ENCODE measurements at regions not wholly inside any gene's neighbourhood (a gene's known extent, or its start where the extent isn't known, plus 50 kb on each side); places are given as distances from the start of the nearest gene placed in this dataset.

- ATAC-seq (no peak), DNase-seq (no peak)
- Histone ChIP-seq H3K79me2 (ENCODE audit: low read length) (no peaks in the 10 kb centered on the region), H3K27me3 (ENCODE audit: low read length) (no peaks in the 10 kb centered on the region), H3F3A (ENCODE audit: low read length, unreplicated experiment) (no peaks in the 10 kb centered on the region), H3K27ac (ENCODE audit: low read length) (no peak overlapping the region), H4K20me1 (ENCODE audit: low read length) (no peaks in the 10 kb centered on the region), H3K36me3 (ENCODE audit: low read depth, low read length) (no peaks in the 10 kb centered on the region), H3K4me3 (ENCODE audit: low read length) (no peak overlapping the region), H3K9me3 (ENCODE audit: low read length) (no peaks in the 10 kb centered on the region), H2AFZ (ENCODE audit: low read length) (no peak overlapping the region), H3K4me2 (ENCODE audit: low read length) (no peak overlapping the region), H3K4me1 (ENCODE audit: insufficient read depth, low read length) (no peaks in the 10 kb centered on the region), H3K9me2 (replicated peaks; ENCODE audit: low read length) (no peaks in the 10 kb centered on the region), H3K9ac (ENCODE audit: low read length) (no peak overlapping the region)
- CTCF ChIA-PET: no interaction called here
- no TSS peak for BruUV-seq (replicated peaks)
- POLR2A ChIA-PET (ENCODE audit: unreplicated experiment): no interaction called here
- TF ChIP-seq EZH2 (IDR thresholded peaks at IDR 0.05; ENCODE audit: low read length, unreplicated experiment): no peak
- TF ChIP-seq, protein P1, sequence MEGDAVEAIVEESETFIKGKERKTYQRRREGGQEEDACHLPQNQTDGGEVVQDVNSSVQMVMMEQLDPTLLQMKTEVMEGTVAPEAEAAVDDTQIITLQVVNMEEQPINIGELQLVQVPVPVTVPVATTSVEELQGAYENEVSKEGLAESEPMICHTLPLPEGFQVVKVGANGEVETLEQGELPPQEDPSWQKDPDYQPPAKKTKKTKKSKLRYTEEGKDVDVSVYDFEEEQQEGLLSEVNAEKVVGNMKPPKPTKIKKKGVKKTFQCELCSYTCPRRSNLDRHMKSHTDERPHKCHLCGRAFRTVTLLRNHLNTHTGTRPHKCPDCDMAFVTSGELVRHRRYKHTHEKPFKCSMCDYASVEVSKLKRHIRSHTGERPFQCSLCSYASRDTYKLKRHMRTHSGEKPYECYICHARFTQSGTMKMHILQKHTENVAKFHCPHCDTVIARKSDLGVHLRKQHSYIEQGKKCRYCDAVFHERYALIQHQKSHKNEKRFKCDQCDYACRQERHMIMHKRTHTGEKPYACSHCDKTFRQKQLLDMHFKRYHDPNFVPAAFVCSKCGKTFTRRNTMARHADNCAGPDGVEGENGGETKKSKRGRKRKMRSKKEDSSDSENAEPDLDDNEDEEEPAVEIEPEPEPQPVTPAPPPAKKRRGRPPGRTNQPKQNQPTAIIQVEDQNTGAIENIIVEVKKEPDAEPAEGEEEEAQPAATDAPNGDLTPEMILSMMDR (conservative IDR thresholded peaks at IDR 0.05; ENCODE audit: low read depth, low read length): no peak
- TF ChIP-seq EZH2phosphoT487 (IDR thresholded peaks at IDR 0.05; ENCODE audit: borderline replicate concordance, low read length): no peak
- intact Hi-C loops (cut with micrococcal nuclease): no loop called here
These were observed 289.7 kb upstream of the LDB2 start for GRCh38 chr4:17188125-17188524.

DNA sequence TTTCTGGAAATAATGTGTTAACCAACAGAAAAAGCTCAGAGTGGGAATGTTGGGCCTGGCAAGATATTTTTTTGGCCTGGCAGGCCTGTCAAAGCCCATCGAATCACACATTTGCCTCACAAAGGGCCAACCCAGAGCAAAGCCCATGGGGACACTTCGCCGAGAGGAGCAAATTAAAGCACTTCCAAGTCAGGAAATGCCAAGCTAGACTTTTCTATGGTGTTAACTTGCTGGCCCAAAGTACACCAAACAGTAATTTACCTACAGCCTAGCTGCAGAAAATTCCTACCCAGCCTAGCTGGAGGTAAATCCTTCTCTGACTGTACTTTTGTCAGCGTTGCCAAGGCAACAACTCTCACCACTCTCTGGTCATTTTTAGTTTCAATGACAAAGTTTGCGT lies 288.6 kb upstream of the LDB2 start:
- POLR2A ChIA-PET (ENCODE audit: unreplicated experiment): no interaction called here

DNA sequence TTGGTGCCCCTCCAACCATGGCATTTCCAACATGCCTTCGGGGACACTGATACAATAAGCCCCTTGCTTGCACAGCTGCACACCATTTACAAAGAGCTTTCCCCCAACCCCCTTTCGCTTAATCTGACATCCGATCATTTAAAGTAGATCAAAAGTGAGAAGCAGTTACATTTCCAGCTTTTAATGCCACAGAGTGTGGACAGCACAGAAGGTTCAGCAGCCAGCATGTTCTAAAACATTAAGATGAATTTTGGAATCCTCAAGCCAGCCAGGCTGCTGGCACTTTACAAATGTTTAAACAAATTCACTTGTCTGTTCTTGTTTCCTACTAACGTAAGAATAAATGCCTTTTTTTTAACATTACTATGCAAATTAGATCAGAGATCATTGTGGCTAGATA lies 284.4 kb upstream of the LDB2 start:
- CTCF ChIA-PET: no interaction called here
- no peaks in the 10 kb centered on the region for H3K9me3 ChIP-seq (ENCODE audit: low read length)
- TF ChIP-seq EZH2 (IDR thresholded peaks at IDR 0.05; ENCODE audit: low read length, unreplicated experiment) (no peak), EZH2phosphoT487 (IDR thresholded peaks at IDR 0.05; ENCODE audit: borderline replicate concordance, low read length) (no peak)
- TF ChIP-seq, protein P1 (conservative IDR thresholded peaks at IDR 0.05; ENCODE audit: low read depth, low read length): no peak
- DNase-seq (no peak), ATAC-seq (no peak)
- no peaks in the 10 kb centered on the region for H4K20me1 ChIP-seq (ENCODE audit: low read length)
- H3K79me2 ChIP-seq (ENCODE audit: low read length): no peaks in the 10 kb centered on the region
- no peak overlapping the region for H3K27ac ChIP-seq (ENCODE audit: low read length)
- POLR2A ChIA-PET (ENCODE audit: unreplicated experiment): no interaction called here
- H3K27me3 ChIP-seq (ENCODE audit: low read length): no peaks in the 10 kb centered on the region
- no peak overlapping the region for H3K4me2 ChIP-seq (ENCODE audit: low read length)
- no peaks in the 10 kb centered on the region for H3K9me2 ChIP-seq (replicated peaks; ENCODE audit: low read length)
- H2AFZ ChIP-seq (ENCODE audit: low read length): no peak overlapping the region
- BruUV-seq (replicated peaks): no TSS peak
- intact Hi-C loops (cut with micrococcal nuclease): no loop called here
- H3K9ac ChIP-seq (ENCODE audit: low read length): no peak overlapping the region
- no peaks in the 10 kb centered on the region for H3F3A ChIP-seq (ENCODE audit: low read length, unreplicated experiment)
- no peaks in the 10 kb centered on the region for H3K4me1 ChIP-seq (ENCODE audit: insufficient read depth, low read length)
- H3K36me3 ChIP-seq (ENCODE audit: low read depth, low read length): no peaks in the 10 kb centered on the region
- no peak overlapping the region for H3K4me3 ChIP-seq (ENCODE audit: low read length)

More for the DNA sequence above, 288.6 kb upstream of the LDB2 start:
- TF ChIP-seq, protein P1 (conservative IDR thresholded peaks at IDR 0.05; ENCODE audit: low read depth, low read length): no peak
- TF ChIP-seq EZH2 (IDR thresholded peaks at IDR 0.05; ENCODE audit: low read length, unreplicated experiment) (no peak), EZH2phosphoT487 (IDR thresholded peaks at IDR 0.05; ENCODE audit: borderline replicate concordance, low read length) (no peak)
- no peak overlapping the region for H3K4me2 ChIP-seq (ENCODE audit: low read length)
- no peaks in the 10 kb centered on the region for H4K20me1 ChIP-seq (ENCODE audit: low read length)
- H3K27ac ChIP-seq (ENCODE audit: low read length): no peak overlapping the region
- ATAC-seq (no peak), DNase-seq (no peak)
- no peak overlapping the region for H2AFZ ChIP-seq (ENCODE audit: low read length)
- H3K9me3 ChIP-seq (ENCODE audit: low read length): no peaks in the 10 kb centered on the region
- CTCF ChIA-PET: no interaction called here
- no peak overlapping the region for H3K9ac ChIP-seq (ENCODE audit: low read length)
- no peaks in the 10 kb centered on the region for H3K9me2 ChIP-seq (replicated peaks; ENCODE audit: low read length)
- intact Hi-C loops (cut with micrococcal nuclease): no loop called here
- no peaks in the 10 kb centered on the region for H3K36me3 ChIP-seq (ENCODE audit: low read depth, low read length)
- H3K27me3 ChIP-seq (ENCODE audit: low read length): no peaks in the 10 kb centered on the region
- no TSS peak for BruUV-seq (replicated peaks)
- H3F3A ChIP-seq (ENCODE audit: low read length, unreplicated experiment): no peaks in the 10 kb centered on the region
- H3K4me1 ChIP-seq (ENCODE audit: insufficient read depth, low read length): no peaks in the 10 kb centered on the region
- H3K4me3 ChIP-seq (ENCODE audit: low read length): no peak overlapping the region
- H3K79me2 ChIP-seq (ENCODE audit: low read length): no peaks in the 10 kb centered on the region
